Immature natural killer cell (primary cell): ENCODE measurements at regions not wholly inside any gene's neighbourhood (a gene's known extent, or its start where the extent isn't known, plus 50 kb on each side); places are given as distances from the start of the nearest gene placed in this dataset.
A peak's percentile ranks its signal among the peaks of the same experiment; 100 is the strongest.
"Not testable (repeated sequence)": the region's sequence is repeated elsewhere in the genome, so short reads cannot be mapped to it uniquely, and the experiment has no call there.

Source experiments
- DNase-seq, 3 donors: peaks; one replicate each; pipeline ENCODE4 v3.0.0; 2022; ENCODE audit warnings: mixed read lengths in 1 of 3
- H3K27ac Mint-ChIP-seq, 6 donors: one replicate each; pipeline ENCODE4 v1.8.0; 2020; ENCODE audit warnings: mixed read lengths in 6 of 6, mild to moderate bottlenecking in 5 of 6, inconsistent platforms in 4 of 6, moderate library complexity in 3 of 6
- H3K27me3 Mint-ChIP-seq, 3 donors: one replicate each; pipeline ENCODE4 v1.8.0; 2020 to 2021; ENCODE audit warnings: low read depth in 3 of 3, mild to moderate bottlenecking in 3 of 3, mixed read lengths in 3 of 3, moderate library complexity in 3 of 3, inconsistent platforms in 1 of 3
- H3K36me3 Mint-ChIP-seq, 3 donors: one replicate each; pipeline ENCODE4 v1.8.0; 2020; ENCODE audit warnings: mixed read lengths in 3 of 3, inconsistent platforms in 2 of 3, mild to moderate bottlenecking in 2 of 3
- H3K4me1 Mint-ChIP-seq, 2 donors: one replicate each; pipeline ENCODE4 v1.8.0; 2020; ENCODE audit warnings: inconsistent platforms in 2 of 2, mild to moderate bottlenecking in 2 of 2, mixed read lengths in 2 of 2, moderate library complexity in 1 of 2
- H3K4me3 Mint-ChIP-seq, 5 donors: one replicate each; pipeline ENCODE4 v1.8.0; 2020; ENCODE audit warnings: mild to moderate bottlenecking in 5 of 5, mixed read lengths in 5 of 5, inconsistent platforms in 3 of 5, moderate library complexity in 3 of 5
- H3K9me3 Mint-ChIP-seq, 6 donors: one replicate each; pipeline ENCODE4 v1.8.0; 2020; ENCODE audit warnings: mild to moderate bottlenecking in 6 of 6, mixed read lengths in 6 of 6, inconsistent platforms in 4 of 6, moderate library complexity in 3 of 6

- H3K4me3 Mint-ChIP-seq: peak overlapping the region in 1 of 5 donors; percentile 20
- peaks cover 0 to 4% (median 0%) of the 10 kb centered on the region in 6 donors for H3K9me3 Mint-ChIP-seq
- H3K4me1 Mint-ChIP-seq: no peaks in the 10 kb centered on the region
- H3K27ac Mint-ChIP-seq: no peak overlapping the region
- no peak for DNase-seq
- H3K36me3 Mint-ChIP-seq: no peaks in the 10 kb centered on the region
- H3K27me3 Mint-ChIP-seq: peaks cover 29 to 38% (median 33%) of the 10 kb centered on the region in 3 donors
These were observed 62.4 kb downstream of the CRYBB2 start for GRCh38 chr22:25281675-25282345.

- H3K36me3 Mint-ChIP-seq: no peaks in the 10 kb centered on the region
- peaks cover 0 to 4% (median 0%) of the 10 kb centered on the region in 6 donors for H3K9me3 Mint-ChIP-seq
- peaks cover 29 to 38% (median 34%) of the 10 kb centered on the region in 3 donors for H3K27me3 Mint-ChIP-seq
- H3K27ac Mint-ChIP-seq: no peak overlapping the region
- no peak for DNase-seq
- no peaks in the 10 kb centered on the region for H3K4me1 Mint-ChIP-seq
- H3K4me3 Mint-ChIP-seq: peak overlapping the region in 1 of 5 donors; percentile 20
These were observed 62.9 kb downstream of the CRYBB2 start for GRCh38 chr22:25282346-25282670.

GRCh38 chr22:25282671-25283561 is 63.5 kb downstream of the CRYBB2 start:
- H3K36me3 Mint-ChIP-seq: no peaks in the 10 kb centered on the region
- DNase-seq: no peak
- no peak overlapping the region for H3K4me3 Mint-ChIP-seq
- no peaks in the 10 kb centered on the region for H3K4me1 Mint-ChIP-seq
- no peak overlapping the region for H3K27ac Mint-ChIP-seq
- H3K9me3 Mint-ChIP-seq: peaks cover 0 to 4% (median 0%) of the 10 kb centered on the region in 6 donors
- H3K27me3 Mint-ChIP-seq: peaks cover 29 to 38% (median 34%) of the 10 kb centered on the region in 3 donors

- not testable (repeated sequence) for H3K27ac Mint-ChIP-seq, H3K4me3 Mint-ChIP-seq, H3K4me1 Mint-ChIP-seq, DNase-seq, H3K9me3 Mint-ChIP-seq, H3K36me3 Mint-ChIP-seq
- H3K27me3 Mint-ChIP-seq: peaks cover 12 to 24% (median 19%) of the 10 kb centered on the region in 3 donors
These were observed 69.0 kb downstream of the CRYBB2 start for GRCh38 chr22:25288481-25288880.

GRCh38 chr22:25301912-25302311 is 82.5 kb downstream of the CRYBB2 start:
- H3K4me3 Mint-ChIP-seq, H3K9me3 Mint-ChIP-seq: not testable (repeated sequence)

GRCh38 chr22:25309586-25309985 is 90.1 kb downstream of the CRYBB2 start:
- not testable (repeated sequence) for DNase-seq, H3K27ac Mint-ChIP-seq, H3K4me3 Mint-ChIP-seq, H3K4me1 Mint-ChIP-seq, H3K36me3 Mint-ChIP-seq, H3K9me3 Mint-ChIP-seq, H3K27me3 Mint-ChIP-seq

More at GRCh38 chr22:25301912-25302311, 82.5 kb downstream of the CRYBB2 start:
- not testable (repeated sequence) for DNase-seq, H3K27ac Mint-ChIP-seq, H3K4me1 Mint-ChIP-seq, H3K36me3 Mint-ChIP-seq
- peaks cover 5 to 23% (median 6%) of the 10 kb centered on the region in 3 donors for H3K27me3 Mint-ChIP-seq

GRCh38 chr22:25311924-25312323 is 92.5 kb downstream of the CRYBB2 start:
- not testable (repeated sequence) for H3K36me3 Mint-ChIP-seq, H3K4me1 Mint-ChIP-seq, H3K27me3 Mint-ChIP-seq, H3K4me3 Mint-ChIP-seq, DNase-seq, H3K9me3 Mint-ChIP-seq, H3K27ac Mint-ChIP-seq

- no peaks in the 10 kb centered on the region for H3K4me1 Mint-ChIP-seq
- no peak overlapping the region for H3K4me3 Mint-ChIP-seq
These were observed 98.8 kb downstream of the CRYBB2 start for GRCh38 chr22:25318081-25318823.

GRCh38 chr22:25327018-25327755 is 107.7 kb downstream of the CRYBB2 start:
- Mint-ChIP-seq H3K4me1 (no peaks in the 10 kb centered on the region), H3K9me3 (no peaks in the 10 kb centered on the region), H3K36me3 (no peaks in the 10 kb centered on the region), H3K27me3 (peaks cover 0 to 2% (median under 1%) of the 10 kb centered on the region in 3 donors), H3K27ac (no peak overlapping the region), H3K4me3 (no peak overlapping the region)
- no peak for DNase-seq

More at GRCh38 chr22:25318081-25318823, 98.8 kb downstream of the CRYBB2 start:
- Mint-ChIP-seq H3K27ac (no peak overlapping the region), H3K9me3 (peaks cover 0 to 2% (median 0%) of the 10 kb centered on the region in 6 donors), H3K36me3 (no peaks in the 10 kb centered on the region), H3K27me3 (peaks cover 2 to 4% (median 3%) of the 10 kb centered on the region in 3 donors)
- no peak for DNase-seq

GRCh38 chr22:25331050-25331449 is 111.6 kb downstream of the CRYBB2 start:
- H3K4me1 Mint-ChIP-seq: no peaks in the 10 kb centered on the region
- no peak overlapping the region for H3K27ac Mint-ChIP-seq
- no peaks in the 10 kb centered on the region for H3K9me3 Mint-ChIP-seq
- no peak overlapping the region for H3K4me3 Mint-ChIP-seq
- peaks cover 0 to 3% (median 2%) of the 10 kb centered on the region in 3 donors for H3K27me3 Mint-ChIP-seq
- DNase-seq: no peak
- no peaks in the 10 kb centered on the region for H3K36me3 Mint-ChIP-seq

- H3K4me3 Mint-ChIP-seq, H3K27ac Mint-ChIP-seq, H3K4me1 Mint-ChIP-seq, H3K27me3 Mint-ChIP-seq, DNase-seq, H3K36me3 Mint-ChIP-seq, H3K9me3 Mint-ChIP-seq: not testable (repeated sequence)
These were observed 112.5 kb downstream of the CRYBB2 start for GRCh38 chr22:25331911-25332310.

- H3K4me1 Mint-ChIP-seq: no peaks in the 10 kb centered on the region
- no peaks in the 10 kb centered on the region for H3K36me3 Mint-ChIP-seq
- peaks cover 0 to 3% (median 2%) of the 10 kb centered on the region in 3 donors for H3K27me3 Mint-ChIP-seq
- no peaks in the 10 kb centered on the region for H3K9me3 Mint-ChIP-seq
- no peak overlapping the region for H3K4me3 Mint-ChIP-seq
- no peak overlapping the region for H3K27ac Mint-ChIP-seq
- no peak for DNase-seq
These were observed 112.9 kb downstream of the CRYBB2 start for GRCh38 chr22:25332386-25332785.

GRCh38 chr22:25334162-25334490 is 114.7 kb downstream of the CRYBB2 start:
- Mint-ChIP-seq H3K9me3 (peaks cover 0 to 8% (median 0%) of the 10 kb centered on the region in 6 donors), H3K4me1 (no peaks in the 10 kb centered on the region), H3K27me3 (peaks cover 0 to 3% (median 0%) of the 10 kb centered on the region in 3 donors), H3K27ac (no peak overlapping the region), H3K36me3 (no peaks in the 10 kb centered on the region), H3K4me3 (no peak overlapping the region)
- DNase-seq: peak in 2 of 3 donors; percentile 28 to 41
